Calu3 (cell line): ENCODE measurements at regions not wholly inside any gene's neighbourhood (a gene's known extent, or its start where the extent isn't known, plus 50 kb on each side); places are given as distances from the start of the nearest gene placed in this dataset.

Source experiments
- BruUV-seq: library from RNA; stranded (reverse); fragments of 400-500 nt; replicated peaks from 2 replicates; lab custom pipeline; 2021; lab: Mats Ljungman, UMichigan
- CTCF ChIA-PET: fragments of 300-600 bp; sonication (Branson Sonifier 250); formaldehyde crosslinking; loops from one replicate; lab custom pipeline; 2022; ENCODE audit warnings: antibody characterized with exemption; lab: Charles Lee
- DNase-seq: peaks from one replicate; pipeline ENCODE4 v3.0.0; 2022
- H3K27ac Mint-ChIP-seq: one replicate; pipeline ENCODE4 v1.8.0; 2022; ENCODE audit warnings: mixed read lengths; ENCODE audit not compliant: unreplicated experiment
- H3K27me3 Mint-ChIP-seq: one replicate; pipeline ENCODE4 v1.8.0; 2022; ENCODE audit warnings: mixed read lengths; ENCODE audit not compliant: unreplicated experiment
- H3K36me3 Mint-ChIP-seq: one replicate; pipeline ENCODE4 v1.8.0; 2022; ENCODE audit warnings: mild to moderate bottlenecking, moderate library complexity, mixed read lengths; ENCODE audit not compliant: insufficient read depth, unreplicated experiment
- H3K4me1 Mint-ChIP-seq: one replicate; pipeline ENCODE4 v1.8.0; 2022; ENCODE audit warnings: mild to moderate bottlenecking, low read depth, mixed read lengths; ENCODE audit not compliant: unreplicated experiment
- H3K4me3 Mint-ChIP-seq: one replicate; pipeline ENCODE4 v1.8.0; 2022; ENCODE audit warnings: mild to moderate bottlenecking, low read depth, moderate library complexity, mixed read lengths; ENCODE audit not compliant: unreplicated experiment
- H3K9me3 Mint-ChIP-seq: one replicate; pipeline ENCODE4 v1.8.0; 2022; ENCODE audit warnings: low read depth, mixed read lengths; ENCODE audit not compliant: unreplicated experiment
- CTCF ChIP-seq: fragments of 200-600 bp; IDR thresholded peaks from one replicate; pipeline ENCODE4 v1.8.0; 2022; ENCODE audit warnings: antibody characterized with exemption; ENCODE audit not compliant: unreplicated experiment
- intact Hi-C: fragments of 100-400 bp; cut with micrococcal nuclease; formaldehyde crosslinking; loops from one replicate; pipeline ENCODE4 v1.10.0; 2022; ENCODE audit not compliant: unreplicated experiment

- no peak for TF ChIP-seq CTCF
- Mint-ChIP-seq H3K27ac (no peak overlapping the region), H3K4me1 (no peaks in the 10 kb centered on the region), H3K4me3 (no peak overlapping the region), H3K9me3 (peaks cover 9% of the 10 kb centered on the region), H3K27me3 (no peaks in the 10 kb centered on the region), H3K36me3 (no peaks in the 10 kb centered on the region)
- CTCF ChIA-PET: no interaction called here
- no peak for DNase-seq
- BruUV-seq: no TSS peak
- intact Hi-C loops: no loop called here
Measured at GRCh38 chr16:8084302-8084701, 506.0 kb downstream of the TMEM114 start.

GRCh38 chr16:8083560-8083959 is 506.8 kb downstream of the TMEM114 start:
- Mint-ChIP-seq H3K36me3 (no peaks in the 10 kb centered on the region), H3K4me3 (no peak overlapping the region), H3K27me3 (no peaks in the 10 kb centered on the region), H3K4me1 (no peaks in the 10 kb centered on the region), H3K27ac (no peak overlapping the region), H3K9me3 (peaks cover 8% of the 10 kb centered on the region)
- no peak for DNase-seq
- no TSS peak for BruUV-seq
- TF ChIP-seq CTCF: no peak
- CTCF ChIA-PET: no interaction called here
- intact Hi-C loops: no loop called here

- no peaks in the 10 kb centered on the region for H3K27me3 Mint-ChIP-seq
- H3K27ac Mint-ChIP-seq: no peak overlapping the region
- no peaks in the 10 kb centered on the region for H3K4me1 Mint-ChIP-seq
- no peak for DNase-seq
- CTCF ChIA-PET: no interaction called here
- intact Hi-C loops: no loop called here
- no TSS peak for BruUV-seq
- H3K36me3 Mint-ChIP-seq: no peaks in the 10 kb centered on the region
- no peak for TF ChIP-seq CTCF
- H3K4me3 Mint-ChIP-seq: no peak overlapping the region
- peaks cover 6% of the 10 kb centered on the region for H3K9me3 Mint-ChIP-seq
Measured at GRCh38 chr16:8080817-8081216, 509.5 kb downstream of the TMEM114 start.

- CTCF ChIA-PET: interaction anchor here (0.5 kb wide), 1 partner anchor 629 kb away, joined by 6 read pairs; no protein-coding TSS in a partner anchor
- peaks cover 21% of the 10 kb centered on the region for H3K9me3 Mint-ChIP-seq
- H3K4me1 Mint-ChIP-seq: no peaks in the 10 kb centered on the region
- TF ChIP-seq CTCF: no peak
- intact Hi-C loops: no loop called here
- no peaks in the 10 kb centered on the region for H3K27me3 Mint-ChIP-seq
- BruUV-seq: no TSS peak
- no peak overlapping the region for H3K4me3 Mint-ChIP-seq
- H3K27ac Mint-ChIP-seq: no peak overlapping the region
- DNase-seq: no peak
- H3K36me3 Mint-ChIP-seq: no peaks in the 10 kb centered on the region
Measured at GRCh38 chr16:8075271-8075670, 515.0 kb downstream of the TMEM114 start.
